Endothelial cell of umbilical vein (primary cell): ENCODE measurements at regions not wholly inside any gene's neighbourhood (a gene's known extent, or its start where the extent isn't known, plus 50 kb on each side); places are given as distances from the start of the nearest gene placed in this dataset.

Experiments
- BruUV-seq: library from RNA; stranded (reverse); fragments of 400-500 nt; replicated peaks from 2 replicates; lab custom pipeline; 2021; lab: Mats Ljungman, UMichigan
- CTCF ChIA-PET: fragments of 300-600, 350-600 bp; sonication (Branson Sonifier 250); formaldehyde crosslinking; loops from one replicate; lab custom pipeline; 2021; ENCODE audit warnings: antibody characterized with exemption, inconsistent platforms; lab: Charles Lee
- POLR2A ChIA-PET: fragments of 300-600, 350-600 bp; sonication (Branson Sonifier 250); formaldehyde crosslinking; loops from one replicate; lab custom pipeline; 2021; ENCODE audit warnings: antibody characterized with exemption, inconsistent platforms; lab: Charles Lee
- DNase-seq: peaks from one replicate; pipeline ENCODE4 v3.0.0-alpha.2; 2011; ENCODE audit warnings: low read depth, low spot score
- FAIRE-seq: peaks from 2 replicates; lab custom pipeline; 2011; peaks lifted over from hg19 to GRCh38; lab: Jason Lieb, UNC
- H2AFZ ChIP-seq: 2 replicates; pipeline ENCODE4 v1.6.0; 2012; ENCODE audit warnings: low read depth, low read length, control low read depth, inconsistent platforms
- H3K27ac ChIP-seq: 2 replicates; pipeline ENCODE4 v1.5.1; 2011; ENCODE audit warnings: low read depth, mild to moderate bottlenecking, control low read depth, low read length, moderate library complexity; ENCODE audit not compliant: insufficient read depth
- H3K27me3 ChIP-seq, 2 experiments: 2 replicates each; pipeline versions ENCODE4 v1.6.0 to v1.6.1; 2011; ENCODE audit warnings: low read length in 2 of 2, mixed read lengths in 1 of 2; ENCODE audit not compliant: control insufficient read depth in 2 of 2, insufficient read depth in 2 of 2
- H3K36me3 ChIP-seq, 2 experiments: 2 replicates in 1 of 2; 3 replicates in 1 of 2; pipeline ENCODE4 v1.5.1; 2011; ENCODE audit warnings: low read length in 2 of 2, mild to moderate bottlenecking in 1 of 2, moderate library complexity in 1 of 2; ENCODE audit not compliant: control insufficient read depth in 2 of 2, insufficient read depth in 2 of 2; ENCODE audit errors: extremely low read depth in 1 of 2
- H3K4me1 ChIP-seq: 3 replicates; pipeline ENCODE4 v1.5.1; 2011; ENCODE audit warnings: mild to moderate bottlenecking, low read length; ENCODE audit not compliant: control insufficient read depth, insufficient read depth; ENCODE audit errors: extremely low read depth
- H3K4me2 ChIP-seq: 2 replicates; pipeline ENCODE4 v1.6.1; 2011; ENCODE audit warnings: low read length, control low read depth, mixed read lengths; ENCODE audit not compliant: insufficient read depth
- H3K4me3 ChIP-seq, 3 experiments: fragments of 200-600 bp in 1 of 3; sonication (generic), shearing (Covaris generic) in 1 of 3; replicated peaks in 1 of 3; 2 replicates each; pipeline ENCODE4 v1.5.1; 2011 to 2016; ENCODE audit warnings: control low read depth in 3 of 3, low read length in 3 of 3, mild to moderate bottlenecking in 2 of 3, inconsistent platforms in 1 of 3, low read depth in 1 of 3, moderate library complexity in 1 of 3; ENCODE audit not compliant: insufficient read depth in 1 of 3
- H3K79me2 ChIP-seq: 2 replicates; pipeline ENCODE4 v1.6.0; 2012; ENCODE audit warnings: low read length, inconsistent platforms; ENCODE audit not compliant: control insufficient read depth, insufficient read depth
- H3K9ac ChIP-seq: replicated peaks from 2 replicates; pipeline ENCODE3; 2011; ENCODE audit warnings: low read length, control low read depth; ENCODE audit not compliant: insufficient read depth; ENCODE audit errors: extremely low read depth
- H3K9me1 ChIP-seq: replicated peaks from 3 replicates; pipeline ENCODE4 v1.6.0; 2011; ENCODE audit warnings: mild to moderate bottlenecking, low read length; ENCODE audit not compliant: control insufficient read depth, insufficient read depth; ENCODE audit errors: extremely low read depth
- H3K9me3 ChIP-seq: replicated peaks from 2 replicates; pipeline ENCODE4 v1.5.1; 2012; ENCODE audit warnings: low read length, inconsistent platforms; ENCODE audit not compliant: control insufficient read depth, insufficient read depth
- H4K20me1 ChIP-seq: replicated peaks from 2 replicates; pipeline ENCODE3; 2011; ENCODE audit warnings: mild to moderate bottlenecking, low read length; ENCODE audit not compliant: control insufficient read depth, insufficient read depth; ENCODE audit errors: extremely low read depth
- EZH2 ChIP-seq: IDR thresholded peaks from 2 replicates; pipeline ENCODE4 v1.6.1; 2012; ENCODE audit warnings: borderline replicate concordance, low read depth, mild to moderate bottlenecking, moderate library complexity, low read length, inconsistent platforms; ENCODE audit not compliant: severe bottlenecking
- FOS ChIP-seq: IDR thresholded peaks from 2 replicates; pipeline ENCODE4 v1.6.1; 2011; ENCODE audit warnings: mild to moderate bottlenecking, low read length, moderate library complexity, borderline replicate concordance; ENCODE audit not compliant: insufficient read depth
- GATA2 ChIP-seq: IDR thresholded peaks from 2 replicates; pipeline ENCODE4 v1.7.0; 2011; ENCODE audit warnings: low read depth, mild to moderate bottlenecking, moderate library complexity, mixed read lengths, low read length; ENCODE audit not compliant: insufficient read length, insufficient read depth
- JUN ChIP-seq: IDR thresholded peaks from 2 replicates; pipeline ENCODE4 v1.6.1; 2011; ENCODE audit warnings: borderline replicate concordance, low read depth; ENCODE audit not compliant: insufficient read length, insufficient read depth
- MYC ChIP-seq: IDR thresholded peaks from one replicate; pipeline ENCODE4 v1.6.1; 2011; ENCODE audit warnings: mild to moderate bottlenecking, low read depth, low read length
- POLR2A ChIP-seq: IDR thresholded peaks from 2 replicates; pipeline ENCODE4 v1.6.1; 2012; ENCODE audit warnings: low read depth, mild to moderate bottlenecking, control low read depth, low read length
- POLR2AphosphoS5 ChIP-seq: IDR thresholded peaks from 2 replicates; pipeline ENCODE4 v1.6.1; 2012; ENCODE audit warnings: low read depth, mild to moderate bottlenecking, control low read depth, low read length, moderate library complexity; ENCODE audit not compliant: insufficient read depth
- dilution Hi-C: fragments of 300-500 bp; cut with MboI; formaldehyde crosslinking; loops from one replicate; pipeline ENCODE4 v1.15.0; 2019; ENCODE audit warnings: low sequenced_read_pairs; ENCODE audit not compliant: extremely low pct_ligation_motif_present
- intact Hi-C: fragments of 100-400 bp; cut with micrococcal nuclease; formaldehyde crosslinking; loops from one replicate; pipeline ENCODE4 v1.10.0; 2022
- TF ChIP-seq, protein P1 (sequence below): IDR thresholded peaks from 2 replicates; pipeline ENCODE4 v1.6.1; 2011; ENCODE audit not compliant: insufficient read depth, insufficient read length
- TF ChIP-seq, protein P2 (sequence below), 2 donors: IDR thresholded peaks; 1 replicate in 1 of 2; 2 replicates in 1 of 2; pipeline ENCODE4 v1.5.1; 2011; ENCODE audit warnings: low read length in 2 of 2, mild to moderate bottlenecking in 2 of 2, moderate library complexity in 2 of 2, control low read depth in 1 of 2, inconsistent platforms in 1 of 2, low read depth in 1 of 2; ENCODE audit not compliant: insufficient read depth in 1 of 2; ENCODE audit errors: extremely low read depth in 1 of 2

DNA sequence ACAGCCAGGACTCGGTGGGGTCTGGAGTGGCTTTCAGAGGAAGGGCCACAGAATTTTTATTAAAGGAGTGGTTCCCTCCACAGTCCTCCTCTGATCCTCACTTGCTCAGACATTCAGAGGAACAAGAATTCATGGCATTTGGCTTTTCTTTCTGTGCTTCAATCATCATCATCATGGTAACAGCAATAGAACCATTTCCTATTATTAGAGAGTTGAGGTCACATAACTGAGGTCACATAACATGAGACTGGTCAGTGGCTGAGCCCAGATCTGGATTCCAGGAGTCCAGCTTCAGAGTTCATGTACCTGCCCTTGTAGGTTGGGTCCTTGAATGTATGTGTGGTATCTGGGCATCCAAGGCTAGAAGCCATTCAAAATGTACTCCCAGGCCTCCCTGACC lies 177.3 kb upstream of the GRB10 start:
- no peaks in the 10 kb centered on the region for H3K9me1 ChIP-seq
- no peaks in the 10 kb centered on the region for H3K79me2 ChIP-seq
- no peak for FAIRE-seq
- H2AFZ ChIP-seq, result no peak overlapping the region
- intact Hi-C loops, result loop anchor here (5.0 kb wide), 1 partner anchor 513 kb away; no protein-coding TSS in a partner anchor
- no peaks in the 10 kb centered on the region for H3K36me3 ChIP-seq
- ChIA-PET POLR2A (no interaction called here), CTCF (no interaction called here)
- no peaks in the 10 kb centered on the region for H4K20me1 ChIP-seq
- no peak overlapping the region for H3K27ac ChIP-seq
- no peak for TF ChIP-seq MYC
- TF ChIP-seq, protein P1, sequence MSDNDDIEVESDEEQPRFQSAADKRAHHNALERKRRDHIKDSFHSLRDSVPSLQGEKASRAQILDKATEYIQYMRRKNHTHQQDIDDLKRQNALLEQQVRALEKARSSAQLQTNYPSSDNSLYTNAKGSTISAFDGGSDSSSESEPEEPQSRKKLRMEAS, result no peak
- TF ChIP-seq FOS, result no peak
- no peak for TF ChIP-seq GATA2
- TF ChIP-seq POLR2A, result no peak
- TF ChIP-seq, protein P2, sequence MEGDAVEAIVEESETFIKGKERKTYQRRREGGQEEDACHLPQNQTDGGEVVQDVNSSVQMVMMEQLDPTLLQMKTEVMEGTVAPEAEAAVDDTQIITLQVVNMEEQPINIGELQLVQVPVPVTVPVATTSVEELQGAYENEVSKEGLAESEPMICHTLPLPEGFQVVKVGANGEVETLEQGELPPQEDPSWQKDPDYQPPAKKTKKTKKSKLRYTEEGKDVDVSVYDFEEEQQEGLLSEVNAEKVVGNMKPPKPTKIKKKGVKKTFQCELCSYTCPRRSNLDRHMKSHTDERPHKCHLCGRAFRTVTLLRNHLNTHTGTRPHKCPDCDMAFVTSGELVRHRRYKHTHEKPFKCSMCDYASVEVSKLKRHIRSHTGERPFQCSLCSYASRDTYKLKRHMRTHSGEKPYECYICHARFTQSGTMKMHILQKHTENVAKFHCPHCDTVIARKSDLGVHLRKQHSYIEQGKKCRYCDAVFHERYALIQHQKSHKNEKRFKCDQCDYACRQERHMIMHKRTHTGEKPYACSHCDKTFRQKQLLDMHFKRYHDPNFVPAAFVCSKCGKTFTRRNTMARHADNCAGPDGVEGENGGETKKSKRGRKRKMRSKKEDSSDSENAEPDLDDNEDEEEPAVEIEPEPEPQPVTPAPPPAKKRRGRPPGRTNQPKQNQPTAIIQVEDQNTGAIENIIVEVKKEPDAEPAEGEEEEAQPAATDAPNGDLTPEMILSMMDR (IDR thresholded peaks at IDR 0.05; ENCODE audit: extremely low read depth in 1 of 2, insufficient read depth in 1 of 2, low read depth in 1 of 2, low read length in 2 of 2), result no peak
- no peak for TF ChIP-seq JUN
- H3K9me3 ChIP-seq, result no peaks in the 10 kb centered on the region
- H3K4me1 ChIP-seq, result peaks cover 59% of the 10 kb centered on the region
- H3K27me3 ChIP-seq, result no peaks in the 10 kb centered on the region
- H3K9ac ChIP-seq, result no peak overlapping the region
- no peak overlapping the region for H3K4me2 ChIP-seq
- dilution Hi-C loops, result no loop called here
- no TSS peak for BruUV-seq
- no peak for DNase-seq
- H3K4me3 ChIP-seq, result no peak overlapping the region

DNA sequence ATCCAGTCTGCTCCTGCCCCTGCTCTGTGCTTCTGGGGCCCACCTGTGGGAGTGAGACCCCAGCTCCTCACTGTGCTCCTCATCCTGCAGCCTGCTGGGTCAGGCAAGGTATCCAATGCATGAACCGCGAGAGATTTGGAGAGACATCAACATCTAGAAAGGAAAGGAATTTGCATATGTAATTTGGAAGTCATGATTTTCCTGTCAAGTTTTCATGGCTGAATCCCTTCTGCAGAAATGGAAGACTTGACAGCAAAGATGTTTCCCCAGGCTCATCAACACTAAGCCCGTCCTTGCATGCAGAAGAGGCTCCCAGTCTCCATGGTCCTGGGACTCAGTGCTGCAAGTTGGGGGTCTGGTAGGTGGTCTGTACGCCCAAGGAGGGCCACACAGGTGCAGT lies 176.9 kb upstream of the GRB10 start:
- no peak for DNase-seq
- H3K27me3 ChIP-seq, result no peaks in the 10 kb centered on the region
- dilution Hi-C loops, result no loop called here
- H3K4me2 ChIP-seq, result no peak overlapping the region
- FAIRE-seq, result no peak
- H3K4me3 ChIP-seq, result no peak overlapping the region
- H3K9me1 ChIP-seq, result no peaks in the 10 kb centered on the region
- H3K27ac ChIP-seq, result no peak overlapping the region
- no peaks in the 10 kb centered on the region for H3K79me2 ChIP-seq
- no peak overlapping the region for H3K9ac ChIP-seq
- ChIA-PET CTCF (no interaction called here), POLR2A (no interaction called here)
- peaks cover 63% of the 10 kb centered on the region for H3K4me1 ChIP-seq
- no peak overlapping the region for H2AFZ ChIP-seq
- intact Hi-C loops, result no loop called here
- BruUV-seq, result no TSS peak
- no peak for TF ChIP-seq POLR2AphosphoS5
- no peak for TF ChIP-seq EZH2
- no peak for TF ChIP-seq FOS
- TF ChIP-seq POLR2A, result no peak
- TF ChIP-seq GATA2, result no peak
- TF ChIP-seq, protein P2 (IDR thresholded peaks at IDR 0.05; ENCODE audit: extremely low read depth in 1 of 2, insufficient read depth in 1 of 2, low read depth in 1 of 2, low read length in 2 of 2), result no peak
- no peak for TF ChIP-seq JUN
- no peak for TF ChIP-seq MYC
- TF ChIP-seq, protein P1, result no peak
- H3K9me3 ChIP-seq, result no peaks in the 10 kb centered on the region
- no peaks in the 10 kb centered on the region for H4K20me1 ChIP-seq
- H3K36me3 ChIP-seq, result no peaks in the 10 kb centered on the region
